ENCODE measurements at regions not wholly inside any gene's neighbourhood (a gene's known extent, or its start where the extent isn't known, plus 50 kb on each side); places are given as distances from the start of the nearest gene placed in this dataset.

DNA sequence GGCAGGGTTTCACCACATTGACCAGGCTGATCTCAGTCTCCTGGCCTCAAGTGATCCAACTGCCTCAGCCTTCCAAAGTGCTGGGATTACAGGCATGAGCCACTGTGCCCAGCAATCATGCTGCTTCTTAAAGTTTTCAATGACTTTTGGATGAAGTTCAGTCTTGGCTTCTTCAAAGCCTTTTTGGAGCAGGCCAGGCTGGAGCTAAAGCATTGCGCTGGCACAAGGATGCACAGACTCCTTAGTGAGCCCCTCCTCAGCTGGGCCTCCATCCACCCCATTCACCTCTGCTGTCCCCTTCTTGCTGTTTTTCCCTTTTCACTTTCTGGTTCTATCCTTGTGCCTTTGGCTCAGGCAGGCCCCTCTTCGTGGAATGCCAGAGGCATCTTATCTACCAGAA is 638.6 kb downstream of the TYW1 start:
- CTCF ChIA-PET, result interaction anchor here (0.6 to 1.5 kb wide), 3 partner anchors 9 to 148 kb away, joined by 4 to 5 read pairs (median 5); no protein-coding TSS in a partner anchor
- TF ChIP-seq, protein P1, sequence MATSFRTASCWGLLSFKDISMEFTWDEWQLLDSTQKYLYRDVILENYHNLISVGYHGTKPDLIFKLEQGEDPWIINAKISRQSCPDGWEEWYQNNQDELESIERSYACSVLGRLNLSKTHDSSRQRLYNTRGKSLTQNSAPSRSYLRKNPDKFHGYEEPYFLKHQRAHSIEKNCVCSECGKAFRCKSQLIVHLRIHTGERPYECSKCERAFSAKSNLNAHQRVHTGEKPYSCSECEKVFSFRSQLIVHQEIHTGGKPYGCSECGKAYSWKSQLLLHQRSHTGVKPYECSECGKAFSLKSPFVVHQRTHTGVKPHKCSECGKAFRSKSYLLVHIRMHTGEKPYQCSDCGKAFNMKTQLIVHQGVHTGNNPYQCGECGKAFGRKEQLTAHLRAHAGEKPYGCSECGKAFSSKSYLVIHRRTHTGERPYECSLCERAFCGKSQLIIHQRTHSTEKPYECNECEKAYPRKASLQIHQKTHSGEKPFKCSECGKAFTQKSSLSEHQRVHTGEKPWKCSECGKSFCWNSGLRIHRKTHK (tag by site-specific recombination; IDR thresholded peaks at IDR 0.05), result no peak
- no peak for TF ChIP-seq ZNF335 (tag by site-specific recombination; conservative IDR thresholded peaks at IDR 0.05)
- TF ChIP-seq ZFHX2 (tag by site-specific recombination; conservative IDR thresholded peaks at IDR 0.05), result no peak
- TF ChIP-seq, protein P2, sequence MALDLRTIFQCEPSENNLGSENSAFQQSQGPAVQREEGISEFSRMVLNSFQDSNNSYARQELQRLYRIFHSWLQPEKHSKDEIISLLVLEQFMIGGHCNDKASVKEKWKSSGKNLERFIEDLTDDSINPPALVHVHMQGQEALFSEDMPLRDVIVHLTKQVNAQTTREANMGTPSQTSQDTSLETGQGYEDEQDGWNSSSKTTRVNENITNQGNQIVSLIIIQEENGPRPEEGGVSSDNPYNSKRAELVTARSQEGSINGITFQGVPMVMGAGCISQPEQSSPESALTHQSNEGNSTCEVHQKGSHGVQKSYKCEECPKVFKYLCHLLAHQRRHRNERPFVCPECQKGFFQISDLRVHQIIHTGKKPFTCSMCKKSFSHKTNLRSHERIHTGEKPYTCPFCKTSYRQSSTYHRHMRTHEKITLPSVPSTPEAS (tag by site-specific recombination; IDR thresholded peaks at IDR 0.05), result no peak
- no peak for TF ChIP-seq ZNF404 (tag by site-specific recombination; IDR thresholded peaks at IDR 0.05)
- TF ChIP-seq ZFP41 (tag by site-specific recombination; IDR thresholded peaks at IDR 0.05; ENCODE audit: borderline replicate concordance), result no peak
- TF ChIP-seq ZNF626 (tag by site-specific recombination; IDR thresholded peaks at IDR 0.05), result no peak
- TF ChIP-seq, protein P3, sequence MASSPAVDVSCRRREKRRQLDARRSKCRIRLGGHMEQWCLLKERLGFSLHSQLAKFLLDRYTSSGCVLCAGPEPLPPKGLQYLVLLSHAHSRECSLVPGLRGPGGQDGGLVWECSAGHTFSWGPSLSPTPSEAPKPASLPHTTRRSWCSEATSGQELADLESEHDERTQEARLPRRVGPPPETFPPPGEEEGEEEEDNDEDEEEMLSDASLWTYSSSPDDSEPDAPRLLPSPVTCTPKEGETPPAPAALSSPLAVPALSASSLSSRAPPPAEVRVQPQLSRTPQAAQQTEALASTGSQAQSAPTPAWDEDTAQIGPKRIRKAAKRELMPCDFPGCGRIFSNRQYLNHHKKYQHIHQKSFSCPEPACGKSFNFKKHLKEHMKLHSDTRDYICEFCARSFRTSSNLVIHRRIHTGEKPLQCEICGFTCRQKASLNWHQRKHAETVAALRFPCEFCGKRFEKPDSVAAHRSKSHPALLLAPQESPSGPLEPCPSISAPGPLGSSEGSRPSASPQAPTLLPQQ (tag by site-specific recombination; IDR thresholded peaks at IDR 0.05), result no peak
- TF ChIP-seq HOXC10 (CRISPR knock-in tag; IDR thresholded peaks at IDR 0.05), result no peak
- Histone ChIP-seq H3K4me3 (ENCODE audit: low read depth, low read length) (no peak overlapping the region), H3K9me3 (ENCODE audit: control insufficient read depth, insufficient read depth, low read depth, low read length) (no peaks in the 10 kb centered on the region), H3K27ac (ENCODE audit: extremely low read depth, low read depth, low read length) (no peak overlapping the region), H3K4me1 (ENCODE audit: control insufficient read depth, insufficient read depth, low read length) (no peaks in the 10 kb centered on the region), H3K36me3 (ENCODE audit: control insufficient read depth in 2 of 2, insufficient read depth in 1 of 2, low read length in 2 of 2) (no peaks in the 10 kb centered on the region)
- POLR2A ChIA-PET, result no interaction called here

DNA sequence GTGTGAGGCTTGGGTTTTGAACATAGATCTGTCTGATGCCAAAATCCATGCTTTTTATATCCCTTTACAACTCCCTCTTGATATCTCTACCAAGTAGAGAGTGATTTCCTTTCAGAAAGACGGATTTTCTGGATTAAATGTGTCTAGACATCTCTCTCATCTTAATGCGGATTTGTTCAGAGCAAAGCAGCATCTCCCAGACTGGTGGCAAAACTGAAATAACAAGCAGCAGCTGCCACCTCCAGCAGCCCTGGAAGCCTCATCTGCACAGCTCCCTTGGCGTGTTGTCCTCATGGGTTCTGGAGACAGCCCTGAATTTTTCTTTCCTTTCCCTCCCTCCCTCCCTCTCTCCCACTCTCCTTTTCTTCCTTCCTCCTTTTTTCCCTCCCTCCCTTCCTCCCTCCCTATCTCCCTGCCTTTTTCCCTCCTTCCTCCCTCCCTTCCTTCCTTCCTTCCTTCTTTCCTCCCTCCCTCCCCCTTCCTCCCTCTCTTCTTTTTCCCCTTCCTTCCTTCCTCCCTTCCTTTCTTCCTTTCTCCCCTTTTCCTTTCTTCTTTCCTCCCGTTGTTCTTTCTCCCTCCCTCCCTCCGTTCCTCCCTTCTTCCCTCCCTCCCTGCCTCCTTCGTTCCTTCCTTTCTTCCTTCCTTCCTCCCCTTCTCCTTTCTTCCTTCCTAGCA is 639.9 kb downstream of the TYW1 start:
- Histone ChIP-seq H3K9me3 (ENCODE audit: control insufficient read depth, insufficient read depth, low read depth, low read length) (no peaks in the 10 kb centered on the region), H3K36me3 (ENCODE audit: control insufficient read depth in 2 of 2, insufficient read depth in 1 of 2, low read length in 2 of 2) (no peaks in the 10 kb centered on the region), H3K4me3 (ENCODE audit: low read depth, low read length) (no peak overlapping the region), H3K4me1 (ENCODE audit: control insufficient read depth, insufficient read depth, low read length) (no peaks in the 10 kb centered on the region), H3K27ac (ENCODE audit: extremely low read depth, low read depth, low read length) (no peak overlapping the region)
- POLR2A ChIA-PET, result no interaction called here
- TF ChIP-seq PRDM1 (tag by site-specific recombination; IDR thresholded peaks at IDR 0.05) (peak; percentile 26; the same call in 1 of the 2 replicates), ZNF366 (tag by site-specific recombination; conservative IDR thresholded peaks at IDR 0.05) (peak; percentile 55; the same call in 1 of the 2 replicates), ZNF248 (tag by site-specific recombination; IDR thresholded peaks at IDR 0.05) (no peak)
- CTCF ChIA-PET, result no interaction called here

- no peak overlapping the region for H3K27ac ChIP-seq (ENCODE audit: extremely low read depth, low read depth, low read length)
- no peak for TF ChIP-seq ZNF112 (tag by site-specific recombination; IDR thresholded peaks at IDR 0.05)
- no peak for TF ChIP-seq GLIS2 (tag by site-specific recombination; IDR thresholded peaks at IDR 0.05)
- no peak for TF ChIP-seq ZNF239 (tag by site-specific recombination; IDR thresholded peaks at IDR 0.05)
- TF ChIP-seq, protein P4, sequence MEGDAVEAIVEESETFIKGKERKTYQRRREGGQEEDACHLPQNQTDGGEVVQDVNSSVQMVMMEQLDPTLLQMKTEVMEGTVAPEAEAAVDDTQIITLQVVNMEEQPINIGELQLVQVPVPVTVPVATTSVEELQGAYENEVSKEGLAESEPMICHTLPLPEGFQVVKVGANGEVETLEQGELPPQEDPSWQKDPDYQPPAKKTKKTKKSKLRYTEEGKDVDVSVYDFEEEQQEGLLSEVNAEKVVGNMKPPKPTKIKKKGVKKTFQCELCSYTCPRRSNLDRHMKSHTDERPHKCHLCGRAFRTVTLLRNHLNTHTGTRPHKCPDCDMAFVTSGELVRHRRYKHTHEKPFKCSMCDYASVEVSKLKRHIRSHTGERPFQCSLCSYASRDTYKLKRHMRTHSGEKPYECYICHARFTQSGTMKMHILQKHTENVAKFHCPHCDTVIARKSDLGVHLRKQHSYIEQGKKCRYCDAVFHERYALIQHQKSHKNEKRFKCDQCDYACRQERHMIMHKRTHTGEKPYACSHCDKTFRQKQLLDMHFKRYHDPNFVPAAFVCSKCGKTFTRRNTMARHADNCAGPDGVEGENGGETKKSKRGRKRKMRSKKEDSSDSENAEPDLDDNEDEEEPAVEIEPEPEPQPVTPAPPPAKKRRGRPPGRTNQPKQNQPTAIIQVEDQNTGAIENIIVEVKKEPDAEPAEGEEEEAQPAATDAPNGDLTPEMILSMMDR (tag by site-specific recombination; IDR thresholded peaks at IDR 0.05), result no peak
- TF ChIP-seq ZBTB1 (tag by site-specific recombination; IDR thresholded peaks at IDR 0.05), result no peak
- TF ChIP-seq ZIC2 (tag by site-specific recombination; IDR thresholded peaks at IDR 0.05), result no peak
- no peak for TF ChIP-seq ZNF394 (tag by site-specific recombination; IDR thresholded peaks at IDR 0.05; ENCODE audit: borderline replicate concordance)
- TF ChIP-seq ZNF561 (tag by site-specific recombination; IDR thresholded peaks at IDR 0.05; ENCODE audit: borderline replicate concordance), result no peak
- H3K9me3 ChIP-seq (ENCODE audit: control insufficient read depth, insufficient read depth, low read depth, low read length), result no peaks in the 10 kb centered on the region
- ChIA-PET CTCF (interaction anchor here (1.2 kb wide), 1 partner anchor 12 kb away, joined by 5 read pairs; no protein-coding TSS in a partner anchor), POLR2A (no interaction called here)
- H3K4me1 ChIP-seq (ENCODE audit: control insufficient read depth, insufficient read depth, low read length), result no peaks in the 10 kb centered on the region
- H3K4me3 ChIP-seq (ENCODE audit: low read depth, low read length), result no peak overlapping the region
- no peaks in the 10 kb centered on the region for H3K36me3 ChIP-seq (ENCODE audit: control insufficient read depth in 2 of 2, insufficient read depth in 1 of 2, low read length in 2 of 2)
Measured at GRCh38 chr7:67637023-67637358, 640.4 kb downstream of the TYW1 start.

Data from HEK293 (cell line).